ENCODE measurements at regions not wholly inside any gene's neighbourhood (a gene's known extent, or its start where the extent isn't known, plus 50 kb on each side); places are given as distances from the start of the nearest gene placed in this dataset.

DNA sequence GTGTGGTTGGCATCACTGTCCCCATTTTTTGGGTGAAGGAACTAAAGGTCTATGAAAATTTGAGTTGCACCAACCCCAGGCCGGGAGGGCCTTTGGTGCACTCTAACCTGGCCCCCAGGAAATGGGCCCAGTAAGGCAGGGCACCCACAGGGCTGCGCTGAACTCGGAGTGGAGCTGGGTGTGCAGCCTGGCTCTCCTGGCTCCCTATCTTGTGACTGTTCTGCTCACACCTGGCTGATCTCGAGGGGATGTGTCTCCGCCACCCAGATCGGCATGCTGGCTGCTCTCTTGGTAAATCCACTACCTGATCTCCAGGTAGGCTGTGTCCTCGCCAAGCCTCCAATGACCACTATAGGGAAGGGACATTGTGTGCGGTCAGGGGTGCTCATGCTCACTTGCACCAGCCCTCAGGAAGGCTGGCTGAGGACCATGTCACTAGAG is 259.8 kb downstream of the NSG2 start:
- H3K4me1 ChIP-seq (ENCODE audit: control insufficient read depth in 2 of 2, insufficient read depth in 2 of 2, low read length in 1 of 2), result no peaks in the 10 kb centered on the region
- no peaks in the 10 kb centered on the region for H3K36me3 ChIP-seq (ENCODE audit: control insufficient read depth in 2 of 2, insufficient read depth in 2 of 2, low read length in 1 of 2)
- H3K27me3 ChIP-seq (ENCODE audit: control insufficient read depth in 1 of 2, insufficient read depth in 2 of 2, low read length in 2 of 2), result no peaks in the 10 kb centered on the region
- no peak overlapping the region for H3K4me3 ChIP-seq (ENCODE audit: low read depth in 1 of 2, low read length in 2 of 2)
- peaks cover 0 to 2% of the 10 kb centered on the region in 2 donors for H3K9me3 ChIP-seq (ENCODE audit: control insufficient read depth in 2 of 2, insufficient read depth in 1 of 2, low read depth in 1 of 2, low read length in 1 of 2)
- WGBS, 2 donors, result 78 to 83% methylated on average over 8 of the region's 8 CpGs
- H3K27ac ChIP-seq (ENCODE audit: low read depth in 2 of 2, low read length in 1 of 2), result no peak overlapping the region

DNA sequence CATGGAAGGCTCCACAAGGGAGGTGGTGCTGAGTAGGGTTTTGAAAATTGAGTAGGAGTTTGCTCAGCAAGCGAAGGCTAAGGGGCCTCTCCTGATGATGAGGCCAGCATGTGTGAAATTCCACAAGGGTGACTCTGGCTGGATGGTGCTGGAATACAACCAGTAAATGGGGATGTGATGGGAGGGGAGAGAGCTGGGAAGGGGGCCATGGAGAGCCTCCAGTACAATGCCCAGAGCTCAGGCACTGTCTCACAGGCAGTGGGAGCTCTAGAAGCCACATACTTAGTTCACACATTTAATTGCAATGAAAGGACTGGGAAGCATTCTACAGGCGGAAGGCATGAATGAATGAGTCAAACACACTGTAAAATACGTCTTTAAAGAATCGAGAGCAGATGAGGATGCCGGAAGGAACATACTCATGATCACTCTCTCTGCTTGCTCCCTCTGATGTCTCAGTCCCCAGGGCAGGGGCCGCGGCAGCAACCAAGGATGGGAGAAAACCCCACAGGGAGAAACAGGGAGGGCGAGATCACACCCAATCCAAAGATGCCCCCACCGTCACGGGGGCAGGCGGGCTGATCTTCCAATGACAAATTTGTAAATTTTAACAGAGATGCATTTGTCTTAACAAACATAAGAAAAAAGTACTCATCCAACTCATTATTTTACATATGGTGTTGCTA is 261.0 kb downstream of the NSG2 start:
- H3K27me3 ChIP-seq (ENCODE audit: control insufficient read depth in 1 of 2, insufficient read depth in 2 of 2, low read length in 2 of 2), result peaks cover 0 to 2% of the 10 kb centered on the region in 2 donors
- no peaks in the 10 kb centered on the region for H3K36me3 ChIP-seq (ENCODE audit: control insufficient read depth in 2 of 2, insufficient read depth in 2 of 2, low read length in 1 of 2)
- H3K4me3 ChIP-seq (ENCODE audit: low read depth in 1 of 2, low read length in 2 of 2), result no peak overlapping the region
- no peaks in the 10 kb centered on the region for H3K4me1 ChIP-seq (ENCODE audit: control insufficient read depth in 2 of 2, insufficient read depth in 2 of 2, low read length in 1 of 2)
- H3K27ac ChIP-seq (ENCODE audit: low read depth in 2 of 2, low read length in 1 of 2), result no peak overlapping the region
- peaks cover 0 to 2% of the 10 kb centered on the region in 2 donors for H3K9me3 ChIP-seq (ENCODE audit: control insufficient read depth in 2 of 2, insufficient read depth in 1 of 2, low read depth in 1 of 2, low read length in 1 of 2)
- 79 to 81% methylated on average over 11 of the region's 11 CpGs for WGBS, 2 donors

DNA sequence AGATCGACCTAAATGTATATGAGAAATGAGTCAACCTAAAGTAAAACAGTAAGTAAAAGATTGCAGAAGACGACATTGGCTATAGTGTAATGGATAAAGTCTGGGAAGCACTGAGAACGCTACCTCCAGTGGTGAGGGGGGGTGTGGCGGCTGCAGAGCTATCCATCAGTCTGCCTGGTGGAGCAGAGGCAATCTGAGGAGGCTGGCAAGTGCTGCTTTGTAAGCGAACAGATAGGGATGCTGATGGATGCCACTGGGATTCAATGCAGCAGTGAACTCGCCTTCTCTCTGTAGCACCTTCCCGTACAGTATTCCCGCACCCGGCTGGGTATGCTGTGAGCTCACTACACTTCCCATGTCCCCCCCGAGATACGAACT is 261.5 kb downstream of the NSG2 start:
- Histone ChIP-seq H3K27me3 (ENCODE audit: control insufficient read depth in 1 of 2, insufficient read depth in 2 of 2, low read length in 2 of 2) (peaks cover 0 to 2% of the 10 kb centered on the region in 2 donors), H3K9me3 (ENCODE audit: control insufficient read depth in 2 of 2, insufficient read depth in 1 of 2, low read depth in 1 of 2, low read length in 1 of 2) (peaks cover 0 to 2% of the 10 kb centered on the region in 2 donors), H3K27ac (ENCODE audit: low read depth in 2 of 2, low read length in 1 of 2) (no peak overlapping the region), H3K36me3 (ENCODE audit: control insufficient read depth in 2 of 2, insufficient read depth in 2 of 2, low read length in 1 of 2) (no peaks in the 10 kb centered on the region), H3K4me1 (ENCODE audit: control insufficient read depth in 2 of 2, insufficient read depth in 2 of 2, low read length in 1 of 2) (no peaks in the 10 kb centered on the region), H3K4me3 (ENCODE audit: low read depth in 1 of 2, low read length in 2 of 2) (no peak overlapping the region)
- 53 to 57% methylated on average over 11 of the region's 11 CpGs for WGBS, 2 donors

DNA sequence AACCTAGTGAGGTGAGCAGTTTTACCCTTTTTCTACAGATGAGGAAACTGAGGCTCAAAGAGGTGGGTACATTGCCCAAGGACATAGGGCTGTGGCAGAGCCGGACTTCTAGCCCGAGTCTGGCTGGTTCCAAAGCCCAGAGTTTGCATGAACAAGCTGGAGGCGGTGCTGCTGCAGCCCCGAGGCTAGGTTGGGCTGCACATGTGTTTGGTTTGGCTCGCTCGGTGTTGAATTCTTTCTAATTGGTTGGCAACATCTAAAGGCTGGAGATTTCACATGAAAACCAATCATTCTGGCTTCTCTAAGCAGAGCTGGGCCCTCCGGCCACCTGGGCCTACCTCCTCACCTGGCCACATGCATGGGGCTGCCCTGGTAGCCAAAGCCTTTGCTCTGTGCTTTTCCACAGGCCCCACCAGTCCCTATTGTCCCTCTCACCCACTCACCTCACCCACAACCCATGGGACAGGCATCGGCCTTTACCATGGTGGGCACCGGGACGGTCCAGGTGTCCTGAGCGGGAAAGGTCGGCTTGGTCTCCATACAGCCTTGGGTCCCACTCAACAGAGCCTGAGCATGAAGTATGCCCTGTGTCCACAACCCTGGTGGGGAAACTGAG is 262.3 kb downstream of the NSG2 start:
- Histone ChIP-seq H3K4me1 (ENCODE audit: control insufficient read depth in 2 of 2, insufficient read depth in 2 of 2, low read length in 1 of 2) (no peaks in the 10 kb centered on the region), H3K4me3 (ENCODE audit: low read depth in 1 of 2, low read length in 2 of 2) (no peak overlapping the region), H3K27ac (ENCODE audit: low read depth in 2 of 2, low read length in 1 of 2) (no peak overlapping the region), H3K27me3 (ENCODE audit: control insufficient read depth in 1 of 2, insufficient read depth in 2 of 2, low read length in 2 of 2) (peaks cover 0 to 2% of the 10 kb centered on the region in 2 donors), H3K9me3 (ENCODE audit: control insufficient read depth in 2 of 2, insufficient read depth in 1 of 2, low read depth in 1 of 2, low read length in 1 of 2) (peaks cover 0 to 2% of the 10 kb centered on the region in 2 donors), H3K36me3 (ENCODE audit: control insufficient read depth in 2 of 2, insufficient read depth in 2 of 2, low read length in 1 of 2) (no peaks in the 10 kb centered on the region)
- WGBS, 2 donors, result 65 to 75% methylated on average over 12 of the region's 12 CpGs

DNA sequence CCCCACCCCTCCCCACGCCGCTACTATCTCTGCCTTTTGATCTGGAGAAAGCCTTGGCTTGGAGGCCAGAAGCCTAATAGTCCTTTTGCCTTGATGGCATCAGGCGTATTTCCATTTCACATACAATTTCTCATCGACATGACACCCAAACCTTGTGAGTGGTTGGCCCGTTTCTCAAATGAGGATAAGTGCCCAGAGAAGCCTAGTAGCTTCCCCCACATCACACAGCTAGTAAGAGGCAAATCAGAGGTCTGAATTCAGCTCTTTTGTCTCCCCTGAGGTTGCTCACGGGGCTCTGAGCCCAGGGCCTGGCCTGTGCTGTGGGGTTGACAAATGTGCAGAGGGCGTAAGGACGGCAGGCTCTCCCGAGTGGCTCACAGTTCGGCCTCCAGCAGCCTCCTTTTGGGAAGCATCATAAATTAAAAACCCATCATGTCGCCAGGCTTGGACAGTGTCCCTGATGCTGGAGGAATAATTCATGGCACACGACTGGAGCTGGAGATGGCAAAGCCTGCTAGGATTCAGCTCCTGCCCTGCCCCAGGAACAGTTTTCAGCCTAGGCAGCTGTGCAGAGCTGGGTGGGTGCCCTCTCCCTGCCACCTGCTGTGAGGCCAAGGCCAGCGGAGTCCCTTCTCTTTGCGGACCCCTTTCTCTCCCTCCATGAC is 263.8 kb downstream of the NSG2 start:
- H3K9me3 ChIP-seq (ENCODE audit: control insufficient read depth in 2 of 2, insufficient read depth in 1 of 2, low read depth in 1 of 2, low read length in 1 of 2), result no peaks in the 10 kb centered on the region
- H3K27me3 ChIP-seq (ENCODE audit: control insufficient read depth in 1 of 2, insufficient read depth in 2 of 2, low read length in 2 of 2), result peaks cover 2 to 6% of the 10 kb centered on the region in 2 donors
- H3K4me1 ChIP-seq (ENCODE audit: control insufficient read depth in 2 of 2, insufficient read depth in 2 of 2, low read length in 1 of 2), result no peaks in the 10 kb centered on the region
- WGBS, 2 donors, result 75 to 76% methylated on average over 14 of the region's 14 CpGs
- H3K36me3 ChIP-seq (ENCODE audit: control insufficient read depth in 2 of 2, insufficient read depth in 2 of 2, low read length in 1 of 2), result no peaks in the 10 kb centered on the region
- no peak overlapping the region for H3K4me3 ChIP-seq (ENCODE audit: low read depth in 1 of 2, low read length in 2 of 2)
- H3K27ac ChIP-seq (ENCODE audit: low read depth in 2 of 2, low read length in 1 of 2), result no peak overlapping the region

DNA sequence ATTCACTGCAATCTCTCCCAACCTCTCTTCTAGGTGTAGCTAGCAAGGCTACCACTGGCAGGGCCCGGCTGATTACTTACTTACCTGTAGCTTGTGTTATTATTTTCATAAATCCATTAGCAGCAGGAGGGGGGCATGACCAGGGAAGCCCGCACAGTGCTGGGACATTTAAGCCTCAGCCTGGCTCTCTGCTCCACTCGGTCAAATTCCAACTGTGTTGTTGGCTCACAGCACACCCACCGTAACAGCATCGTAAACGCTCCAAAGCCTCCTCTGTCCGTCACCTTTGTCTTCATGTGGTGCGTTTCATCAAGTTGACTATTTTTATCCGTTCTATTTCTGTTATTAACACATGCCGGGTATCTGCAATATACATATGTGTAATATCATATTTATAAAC is 264.7 kb downstream of the NSG2 start:
- Histone ChIP-seq H3K9me3 (ENCODE audit: control insufficient read depth in 2 of 2, insufficient read depth in 1 of 2, low read depth in 1 of 2, low read length in 1 of 2) (no peaks in the 10 kb centered on the region), H3K4me1 (ENCODE audit: control insufficient read depth in 2 of 2, insufficient read depth in 2 of 2, low read length in 1 of 2) (no peaks in the 10 kb centered on the region), H3K4me3 (ENCODE audit: low read depth in 1 of 2, low read length in 2 of 2) (no peak overlapping the region), H3K27me3 (ENCODE audit: control insufficient read depth in 1 of 2, insufficient read depth in 2 of 2, low read length in 2 of 2) (peaks cover 2 to 6% of the 10 kb centered on the region in 2 donors), H3K36me3 (ENCODE audit: control insufficient read depth in 2 of 2, insufficient read depth in 2 of 2, low read length in 1 of 2) (no peaks in the 10 kb centered on the region), H3K27ac (ENCODE audit: low read depth in 2 of 2, low read length in 1 of 2) (no peak overlapping the region)
- 75 to 79% methylated on average over 10 of the region's 10 CpGs for WGBS, 2 donors

DNA sequence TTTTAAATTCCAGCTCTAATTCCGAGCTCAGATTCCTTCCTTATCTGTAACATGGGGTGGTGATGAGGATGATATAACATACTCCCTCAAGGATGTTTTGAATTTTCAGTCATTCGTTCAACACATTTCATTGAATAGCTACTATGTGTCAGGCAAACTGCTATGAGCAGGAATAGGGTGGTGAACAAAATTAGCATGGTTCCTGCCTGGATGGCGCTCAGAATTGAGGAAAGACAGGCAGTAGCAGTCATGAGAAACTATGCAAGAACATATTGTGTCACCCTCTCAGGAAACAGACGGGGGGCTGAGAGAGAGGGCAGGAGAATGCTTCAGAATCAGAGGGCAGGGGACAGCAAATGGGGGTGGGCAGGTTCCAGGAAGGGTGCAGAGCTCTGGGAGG is 265.2 kb downstream of the NSG2 start:
- Histone ChIP-seq H3K4me3 (ENCODE audit: low read depth in 1 of 2, low read length in 2 of 2) (no peak overlapping the region), H3K4me1 (ENCODE audit: control insufficient read depth in 2 of 2, insufficient read depth in 2 of 2, low read length in 1 of 2) (no peaks in the 10 kb centered on the region), H3K36me3 (ENCODE audit: control insufficient read depth in 2 of 2, insufficient read depth in 2 of 2, low read length in 1 of 2) (no peaks in the 10 kb centered on the region), H3K27ac (ENCODE audit: low read depth in 2 of 2, low read length in 1 of 2) (no peak overlapping the region), H3K9me3 (ENCODE audit: control insufficient read depth in 2 of 2, insufficient read depth in 1 of 2, low read depth in 1 of 2, low read length in 1 of 2) (no peaks in the 10 kb centered on the region), H3K27me3 (ENCODE audit: control insufficient read depth in 1 of 2, insufficient read depth in 2 of 2, low read length in 2 of 2) (peaks cover 2 to 6% of the 10 kb centered on the region in 2 donors)
- 72 to 74% methylated on average over 4 of the region's 4 CpGs for WGBS, 2 donors

DNA sequence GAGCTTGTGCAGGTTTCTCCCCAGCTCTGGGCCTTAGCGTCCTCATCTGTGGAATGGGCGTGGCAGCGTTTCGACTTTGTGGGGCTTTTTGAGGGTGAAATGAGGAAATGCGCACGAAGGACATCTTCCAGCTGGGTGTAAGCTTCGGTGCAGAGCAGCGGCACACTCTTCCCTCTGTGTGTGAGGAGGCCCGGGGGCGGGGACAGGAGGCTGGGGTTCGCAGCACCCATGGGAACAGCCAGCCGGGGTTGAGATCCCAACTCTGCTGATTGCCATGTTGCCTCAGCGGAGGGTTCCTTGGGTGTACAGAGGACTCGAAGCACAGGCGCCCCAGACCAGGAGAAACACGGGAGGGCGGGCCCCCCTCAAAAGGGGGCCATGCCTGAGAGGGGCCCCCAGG is 265.6 kb downstream of the NSG2 start:
- H3K9me3 ChIP-seq (ENCODE audit: control insufficient read depth in 2 of 2, insufficient read depth in 1 of 2, low read depth in 1 of 2, low read length in 1 of 2), result no peaks in the 10 kb centered on the region
- H3K27me3 ChIP-seq (ENCODE audit: control insufficient read depth in 1 of 2, insufficient read depth in 2 of 2, low read length in 2 of 2), result peaks cover 2 to 6% of the 10 kb centered on the region in 2 donors
- H3K36me3 ChIP-seq (ENCODE audit: control insufficient read depth in 2 of 2, insufficient read depth in 2 of 2, low read length in 1 of 2), result no peaks in the 10 kb centered on the region
- H3K27ac ChIP-seq (ENCODE audit: low read depth in 2 of 2, low read length in 1 of 2), result no peak overlapping the region
- no peak overlapping the region for H3K4me3 ChIP-seq (ENCODE audit: low read depth in 1 of 2, low read length in 2 of 2)
- H3K4me1 ChIP-seq (ENCODE audit: control insufficient read depth in 2 of 2, insufficient read depth in 2 of 2, low read length in 1 of 2), result no peaks in the 10 kb centered on the region
- 77 to 80% methylated on average over 17 of the region's 17 CpGs for WGBS, 2 donors

DNA sequence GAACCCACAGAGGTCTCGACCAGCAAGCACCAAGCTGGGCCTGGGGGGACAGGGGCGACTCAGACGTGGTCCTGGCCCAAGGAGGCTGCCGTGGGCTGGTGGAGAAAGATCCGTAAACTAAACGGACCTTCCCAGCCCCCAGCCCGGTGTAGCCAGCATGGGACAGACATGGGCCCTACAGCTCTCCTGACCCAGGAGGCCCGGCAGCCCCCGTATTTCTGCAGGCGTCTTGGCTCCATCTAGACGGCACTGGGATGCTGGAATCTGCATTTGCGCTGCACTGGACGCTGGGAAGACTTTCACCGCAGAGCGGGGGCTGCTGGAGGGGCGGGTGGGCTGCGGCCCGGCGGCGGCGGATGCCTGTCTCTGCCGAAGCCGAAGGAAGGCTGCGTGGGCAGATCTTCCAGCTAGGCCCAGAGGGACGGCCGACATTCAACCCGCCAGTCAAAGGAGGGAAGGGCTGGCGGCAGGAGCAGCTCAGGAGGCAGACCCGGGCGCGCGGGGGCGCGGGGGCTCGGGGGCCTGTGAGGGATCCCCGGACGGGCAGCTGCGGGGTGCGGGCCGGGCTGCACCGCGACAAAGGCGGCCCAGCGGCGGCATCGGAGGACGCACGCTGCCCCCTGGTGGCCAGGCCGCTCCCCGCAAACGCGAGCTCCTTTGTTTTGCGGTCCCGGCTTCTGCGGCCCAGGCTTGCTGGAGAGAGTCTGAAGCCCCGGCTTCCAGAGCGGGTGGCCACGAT is 266.2 kb downstream of the NSG2 start:
- Histone ChIP-seq H3K4me1 (ENCODE audit: control insufficient read depth in 2 of 2, insufficient read depth in 2 of 2, low read length in 1 of 2) (no peaks in the 10 kb centered on the region), H3K27me3 (ENCODE audit: control insufficient read depth in 1 of 2, insufficient read depth in 2 of 2, low read length in 2 of 2) (peaks cover 2 to 6% of the 10 kb centered on the region in 2 donors), H3K36me3 (ENCODE audit: control insufficient read depth in 2 of 2, insufficient read depth in 2 of 2, low read length in 1 of 2) (no peaks in the 10 kb centered on the region), H3K4me3 (ENCODE audit: low read depth in 1 of 2, low read length in 2 of 2) (peak overlapping the region; percentile 28 to 29), H3K27ac (ENCODE audit: low read depth in 2 of 2, low read length in 1 of 2) (no peak overlapping the region), H3K9me3 (ENCODE audit: control insufficient read depth in 2 of 2, insufficient read depth in 1 of 2, low read depth in 1 of 2, low read length in 1 of 2) (no peaks in the 10 kb centered on the region)
- 8 to 10% methylated on average over 31 to 58 of the region's 58 CpGs for WGBS, 2 donors
